ENCODE measurements at regions not wholly inside any gene's neighbourhood (a gene's known extent, or its start where the extent isn't known, plus 50 kb on each side); places are given as distances from the start of the nearest gene placed in this dataset.

DNA sequence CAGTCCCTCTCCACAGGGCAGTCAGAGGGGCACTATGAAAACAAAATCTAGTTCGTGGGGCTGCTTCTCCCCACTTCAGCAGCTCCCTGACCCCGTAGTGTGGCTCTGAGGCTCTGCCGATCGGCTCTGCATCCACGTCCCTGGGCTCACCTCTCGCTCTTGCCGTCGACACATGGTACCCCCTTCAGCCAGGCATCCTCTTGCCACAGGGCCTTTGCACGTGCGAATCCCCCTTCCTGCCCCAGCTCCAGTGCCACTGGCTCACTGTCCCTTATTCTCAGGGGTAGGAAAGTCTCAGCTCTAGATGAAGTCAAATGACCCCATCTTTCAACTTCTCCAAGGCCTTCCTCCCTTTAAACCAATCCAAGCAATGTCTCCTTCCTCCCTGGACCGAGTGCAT lies 72.7 kb downstream of the KLHDC7A start:
- TF ChIP-seq POLR2A (IDR thresholded peaks at IDR 0.05; ENCODE audit: low read depth, low read length) (no peak), POLR2AphosphoS5 (IDR thresholded peaks at IDR 0.05; ENCODE audit: low read depth, low read length) (no peak)
